Activated CD4-positive, CD25-positive, alpha-beta regulatory T cell (primary cell): ENCODE measurements at regions not wholly inside any gene's neighbourhood (a gene's known extent, or its start where the extent isn't known, plus 50 kb on each side); places are given as distances from the start of the nearest gene placed in this dataset.

Experiments
- DNase-seq, 4 experiments: peaks; one replicate each; lab custom pipeline; 2025; lab: John Stamatoyannopoulos, UW

GRCh38 chr17:5694551-5694950 lies 110.2 kb upstream of the NLRP1 start:
- DNase-seq = no peak

- DNase-seq = no peak
Measured at GRCh38 chr17:5695480-5695879, 111.2 kb upstream of the NLRP1 start.

GRCh38 chr17:5698959-5699358 lies 114.7 kb upstream of the NLRP1 start:
- DNase-seq = no peak

- DNase-seq = no peak
Measured at GRCh38 chr17:5699814-5700213, 115.5 kb upstream of the NLRP1 start.

GRCh38 chr17:5700745-5701144 lies 116.4 kb upstream of the NLRP1 start:
- DNase-seq = no peak

- no peak for DNase-seq
Measured at GRCh38 chr17:5701381-5701780, 117.1 kb upstream of the NLRP1 start.

- DNase-seq = no peak
Measured at GRCh38 chr17:5702951-5703510, 118.7 kb upstream of the NLRP1 start.

GRCh38 chr17:5703736-5704135 lies 119.4 kb upstream of the NLRP1 start:
- no peak for DNase-seq

GRCh38 chr17:5705081-5705875 lies 121.0 kb upstream of the NLRP1 start:
- no peak for DNase-seq

GRCh38 chr17:5705876-5706576 lies 121.7 kb upstream of the NLRP1 start:
- no peak for DNase-seq

- DNase-seq = peak; percentile 3 to 28 (median 24)
Measured at GRCh38 chr17:5706577-5707210, 122.4 kb upstream of the NLRP1 start.

GRCh38 chr17:5707482-5707881 lies 123.2 kb upstream of the NLRP1 start:
- DNase-seq = no peak

GRCh38 chr17:5708344-5708743 lies 124.0 kb upstream of the NLRP1 start:
- no peak for DNase-seq

- DNase-seq = no peak
Measured at GRCh38 chr17:5711344-5711743, 127.0 kb upstream of the NLRP1 start.

GRCh38 chr17:5714993-5715392 lies 130.7 kb upstream of the NLRP1 start:
- no peak for DNase-seq

- DNase-seq = no peak
Measured at GRCh38 chr17:5715478-5715877, 131.2 kb upstream of the NLRP1 start.

GRCh38 chr17:5718726-5719125 lies 134.4 kb upstream of the NLRP1 start:
- DNase-seq = no peak

GRCh38 chr17:5719976-5720375 lies 135.7 kb upstream of the NLRP1 start:
- no peak for DNase-seq

GRCh38 chr17:5730373-5730772 lies 146.1 kb upstream of the NLRP1 start:
- DNase-seq = no peak

- DNase-seq = no peak
Measured at GRCh38 chr17:5740937-5741336, 156.6 kb upstream of the NLRP1 start.

- DNase-seq = no peak
Measured at GRCh38 chr17:5741810-5742209, 157.5 kb upstream of the NLRP1 start.

GRCh38 chr17:5745111-5745813 lies 161.0 kb upstream of the NLRP1 start:
- no peak for DNase-seq
